Stimulated activated CD8-positive, alpha-beta memory T cell treated with anti-CD3 and anti-CD28 coated beads, Interleukin-7, amount 100 ng/mL, for 4 hours (primary cell): ENCODE measurements at regions not wholly inside any gene's neighbourhood (a gene's known extent, or its start where the extent isn't known, plus 50 kb on each side); places are given as distances from the start of the nearest gene placed in this dataset.

Experiments used
- DNase-seq, 2 donors: peaks; one replicate each; pipeline ENCODE4 v3.0.0-alpha.2; 2020; ENCODE audit warnings: low read depth in 2 of 2

DNA sequence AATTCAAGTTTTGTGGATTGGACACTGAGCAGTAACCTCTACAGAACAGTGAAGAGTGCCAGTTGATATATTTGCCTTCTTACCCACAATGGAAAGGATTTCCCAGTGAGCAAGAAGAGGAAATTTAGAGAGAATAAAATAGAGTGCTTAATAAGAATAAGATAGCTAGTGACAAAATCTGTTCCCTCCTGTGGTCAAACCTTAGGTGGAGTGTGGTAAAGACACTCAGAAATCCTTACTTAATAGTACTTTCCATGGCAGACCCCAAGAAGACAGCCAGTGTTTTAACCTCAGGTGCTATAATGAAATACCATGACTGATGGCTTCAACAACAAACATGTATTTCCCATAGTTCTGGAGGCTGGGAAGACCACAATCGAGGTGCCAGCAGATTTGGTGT, 108.4 kb upstream of the TNFAIP3 start:
- DNase-seq, result no peak

DNA sequence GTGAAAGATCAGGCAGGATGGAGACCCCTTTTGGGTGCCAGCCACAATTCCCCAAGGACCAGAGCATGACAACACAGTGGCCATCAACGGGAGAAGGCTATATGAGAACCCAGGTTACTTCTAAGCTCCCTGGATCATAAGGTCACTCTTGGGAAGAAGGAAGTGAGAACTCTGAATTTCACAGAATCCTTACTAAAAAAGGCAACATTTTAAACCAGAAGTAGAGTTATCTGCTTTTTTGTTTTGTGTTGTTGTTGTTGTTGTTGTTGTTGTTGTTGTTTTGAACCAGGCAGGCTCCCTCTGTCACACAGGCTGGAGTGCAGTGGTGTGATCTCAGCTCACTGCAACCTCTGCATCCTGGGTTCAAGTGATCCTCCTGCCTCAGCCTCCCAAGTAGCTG, 107.4 kb upstream of the TNFAIP3 start:
- no peak for DNase-seq

DNA sequence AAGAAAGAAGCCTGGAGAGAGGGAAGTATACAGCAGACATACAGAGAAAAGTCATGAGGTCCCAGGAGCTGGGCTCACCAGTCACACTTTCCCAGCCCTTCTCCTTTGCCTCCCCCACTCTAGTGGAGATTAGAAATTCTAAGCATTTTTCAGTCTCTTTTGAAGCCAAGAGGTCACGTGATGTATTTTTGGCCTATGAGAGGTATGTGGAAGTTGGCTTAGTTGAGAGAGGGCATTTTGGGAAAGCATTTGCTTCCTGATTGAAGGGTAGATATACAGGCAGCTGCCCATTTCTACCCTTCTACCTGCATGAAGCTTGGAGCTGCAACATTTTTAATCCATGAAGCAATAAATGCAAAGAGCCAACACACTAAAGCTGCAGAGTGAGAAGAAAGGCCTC, 106.0 kb upstream of the TNFAIP3 start:
- no peak for DNase-seq

DNA sequence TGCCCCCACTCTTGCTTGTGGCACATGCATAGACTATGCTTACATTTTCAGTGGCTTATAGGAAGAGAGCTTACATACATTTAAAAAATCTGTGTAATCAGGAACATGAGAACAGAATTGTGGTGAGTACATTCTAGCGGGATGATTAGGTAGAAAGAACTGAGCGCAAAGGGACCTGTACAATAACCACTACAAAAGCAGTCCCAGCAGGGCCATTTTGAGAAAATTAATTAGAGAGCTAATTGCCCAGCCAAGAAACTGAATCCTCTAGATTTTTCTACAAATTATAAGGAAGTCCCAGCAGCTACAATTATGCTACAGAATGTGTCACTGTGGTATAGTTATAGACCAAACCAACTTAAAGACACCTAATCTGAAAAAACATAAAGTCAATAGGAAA, 105.6 kb upstream of the TNFAIP3 start:
- no peak for DNase-seq

DNA sequence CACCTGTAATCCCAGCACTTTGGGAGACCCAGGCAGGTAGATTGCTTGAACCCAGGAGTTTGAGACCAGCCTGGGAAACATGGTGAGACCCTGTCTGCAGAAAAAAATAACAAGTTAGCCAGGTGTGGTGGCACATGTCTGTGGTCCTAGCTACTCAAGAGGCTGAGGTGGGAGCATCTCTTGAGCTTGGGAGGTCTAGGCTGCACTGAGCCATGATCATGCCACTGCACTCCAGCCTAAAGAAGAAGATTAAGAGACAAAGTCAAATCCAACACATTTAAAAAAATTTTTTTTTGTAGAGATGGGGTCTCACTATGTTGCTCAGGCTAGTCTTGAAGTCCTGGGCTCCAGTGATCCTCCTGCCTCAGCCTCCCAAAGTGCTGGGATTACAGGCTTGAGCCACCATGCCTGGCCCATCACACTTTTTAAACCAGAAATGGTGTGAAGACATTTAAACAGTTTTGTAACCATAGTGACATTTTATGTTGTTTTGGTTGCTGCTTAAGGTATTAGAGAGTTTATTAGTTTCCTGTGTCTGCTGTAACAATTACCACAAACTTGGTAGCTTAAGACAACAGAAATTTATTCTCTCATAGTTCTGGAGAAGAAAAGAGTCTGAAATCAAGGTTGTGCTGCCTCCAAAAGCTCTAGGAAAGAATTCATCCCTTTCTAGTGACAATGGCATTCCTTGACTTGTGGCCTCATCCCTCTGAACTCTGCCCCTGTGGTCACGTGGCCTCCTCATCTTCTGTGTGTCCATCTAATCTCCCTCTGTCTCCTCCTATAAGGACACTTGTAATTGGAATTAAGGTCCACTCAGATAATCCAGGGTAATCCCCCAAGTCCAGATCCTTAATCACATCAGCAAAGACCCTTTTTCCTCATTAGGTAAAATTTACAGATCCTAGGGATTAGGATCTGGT, 104.6 kb upstream of the TNFAIP3 start:
- no peak for DNase-seq

DNA sequence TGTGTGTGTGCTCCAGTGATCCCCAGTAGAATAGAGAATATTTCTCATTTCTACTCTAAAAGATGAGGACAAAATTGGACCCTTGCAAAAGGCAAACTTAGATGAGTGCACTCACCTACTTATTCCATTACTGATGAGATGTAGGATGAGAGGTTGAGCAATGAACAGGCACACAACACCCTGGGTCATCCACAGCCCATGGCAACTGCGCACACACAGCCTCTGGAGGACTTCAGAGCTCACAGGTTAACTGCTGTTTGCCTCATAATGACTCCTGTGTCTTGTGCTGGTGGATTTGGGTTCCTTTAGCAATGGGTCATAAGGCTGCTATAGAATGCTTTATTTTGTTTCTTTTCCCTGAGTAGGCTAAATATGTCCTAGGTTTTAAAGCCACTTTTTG, 103.6 kb upstream of the TNFAIP3 start:
- DNase-seq, result no peak

DNA sequence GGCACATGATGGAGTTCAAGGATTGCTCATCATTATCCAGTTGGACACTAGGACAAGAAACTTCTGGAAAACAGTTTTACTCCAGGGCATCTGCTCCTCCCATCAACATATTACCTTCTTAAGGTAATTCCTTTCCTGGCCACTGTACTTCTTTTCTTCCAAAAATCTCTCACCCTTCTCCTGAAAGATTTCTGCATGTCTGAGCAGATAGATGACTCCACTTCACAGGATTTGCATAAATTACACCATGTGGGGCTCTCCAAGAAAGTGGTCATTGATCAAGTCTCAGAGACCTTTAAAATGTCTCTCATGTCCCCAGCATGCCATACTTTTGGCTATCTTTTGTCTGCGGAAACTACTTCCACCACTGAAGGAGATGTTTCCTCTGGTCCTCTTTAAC, 103.2 kb upstream of the TNFAIP3 start:
- no peak for DNase-seq

DNA sequence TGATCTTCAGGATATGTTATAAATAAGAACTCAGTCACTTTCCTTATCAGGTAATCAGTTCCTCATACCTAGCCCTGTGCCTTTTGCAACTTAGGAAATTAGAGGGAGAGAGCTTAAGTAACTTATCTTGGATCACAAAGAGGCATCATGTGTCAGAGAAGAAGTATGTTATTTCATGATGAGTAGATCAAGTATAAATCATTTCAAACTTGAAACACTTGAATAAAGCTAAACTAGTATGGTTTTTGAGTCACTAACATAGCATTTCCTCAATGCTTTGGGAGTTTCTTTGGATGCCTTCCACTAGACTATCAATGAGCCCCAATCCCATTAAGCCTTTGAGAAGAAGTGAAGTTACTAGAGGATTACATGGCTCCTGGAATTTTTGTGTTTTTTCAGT, 102.6 kb upstream of the TNFAIP3 start:
- DNase-seq, result no peak

DNA sequence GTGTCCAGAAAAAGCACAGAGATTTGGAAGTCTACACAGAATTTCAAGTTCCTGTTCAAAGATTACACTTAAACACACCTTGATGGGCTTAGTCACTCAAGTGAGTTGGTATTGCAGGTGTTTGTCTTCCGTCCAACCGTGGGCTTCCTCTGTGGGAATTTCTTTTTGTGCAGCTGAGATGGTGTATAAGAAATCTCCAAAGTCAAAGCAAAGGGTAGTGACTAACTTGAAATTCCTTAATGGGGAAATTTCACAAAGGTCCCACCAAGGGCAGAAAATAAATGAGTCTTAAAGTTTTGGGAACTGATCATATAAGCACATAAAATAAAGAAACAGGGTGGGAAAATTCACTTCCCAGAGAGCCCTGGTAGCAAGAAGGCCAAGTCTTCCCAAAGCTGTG, 102.0 kb upstream of the TNFAIP3 start:
- DNase-seq, result no peak

DNA sequence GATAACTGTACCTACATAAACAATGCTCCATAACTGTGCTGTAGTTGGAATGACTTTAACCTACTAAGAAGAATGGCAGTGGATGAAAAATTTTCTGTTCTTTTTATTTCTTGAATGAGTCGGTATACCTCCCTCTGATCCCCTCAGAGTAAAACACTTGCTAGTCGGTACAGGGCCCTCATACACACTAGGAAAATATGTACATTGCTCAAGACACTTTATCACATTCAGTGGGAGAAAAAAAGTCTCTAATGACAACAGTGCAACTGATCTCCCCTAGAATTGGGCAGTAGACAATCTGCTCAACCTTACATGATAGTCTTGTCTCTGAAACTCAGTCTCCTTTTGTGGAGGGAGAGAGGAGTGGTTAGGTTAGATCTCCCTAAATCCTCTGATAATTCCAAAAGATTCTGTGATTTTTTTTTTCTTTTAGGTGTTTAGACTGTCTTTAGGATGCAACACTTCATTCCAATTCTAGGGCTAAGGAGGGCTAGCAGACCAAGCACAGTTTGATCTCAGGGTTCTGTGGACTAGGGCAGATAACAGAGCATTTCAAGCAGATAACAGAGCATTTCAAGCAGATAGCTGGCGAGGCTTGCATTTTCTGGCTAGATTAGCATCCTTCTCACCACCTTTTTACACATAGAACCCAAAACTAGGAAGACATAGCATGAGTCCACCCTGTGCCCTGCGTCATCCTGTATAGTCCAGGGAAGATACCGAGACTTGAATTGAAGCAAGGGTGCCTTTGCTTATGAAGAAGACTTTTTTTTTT, 100.3 kb upstream of the TNFAIP3 start:
- no peak for DNase-seq

DNA sequence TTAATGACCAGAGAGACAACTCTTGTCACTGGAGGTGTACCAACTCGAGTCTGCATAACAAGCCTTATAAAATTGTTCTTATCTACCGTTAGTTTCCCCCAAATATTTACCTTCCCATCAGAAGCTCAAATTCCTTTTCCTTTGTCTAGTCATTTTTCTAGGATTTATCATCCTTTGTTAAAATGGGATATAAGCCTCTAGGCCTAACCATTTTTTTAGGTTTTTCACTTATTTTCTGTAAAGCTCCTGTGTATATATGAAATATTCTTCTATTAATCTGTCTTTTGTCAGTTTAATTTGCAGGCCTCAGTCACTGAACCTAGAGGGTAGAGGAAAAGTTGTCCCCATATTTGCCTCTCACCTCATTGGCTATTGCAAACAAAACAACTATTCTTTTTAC, 99.6 kb upstream of the TNFAIP3 start:
- DNase-seq, result no peak

DNA sequence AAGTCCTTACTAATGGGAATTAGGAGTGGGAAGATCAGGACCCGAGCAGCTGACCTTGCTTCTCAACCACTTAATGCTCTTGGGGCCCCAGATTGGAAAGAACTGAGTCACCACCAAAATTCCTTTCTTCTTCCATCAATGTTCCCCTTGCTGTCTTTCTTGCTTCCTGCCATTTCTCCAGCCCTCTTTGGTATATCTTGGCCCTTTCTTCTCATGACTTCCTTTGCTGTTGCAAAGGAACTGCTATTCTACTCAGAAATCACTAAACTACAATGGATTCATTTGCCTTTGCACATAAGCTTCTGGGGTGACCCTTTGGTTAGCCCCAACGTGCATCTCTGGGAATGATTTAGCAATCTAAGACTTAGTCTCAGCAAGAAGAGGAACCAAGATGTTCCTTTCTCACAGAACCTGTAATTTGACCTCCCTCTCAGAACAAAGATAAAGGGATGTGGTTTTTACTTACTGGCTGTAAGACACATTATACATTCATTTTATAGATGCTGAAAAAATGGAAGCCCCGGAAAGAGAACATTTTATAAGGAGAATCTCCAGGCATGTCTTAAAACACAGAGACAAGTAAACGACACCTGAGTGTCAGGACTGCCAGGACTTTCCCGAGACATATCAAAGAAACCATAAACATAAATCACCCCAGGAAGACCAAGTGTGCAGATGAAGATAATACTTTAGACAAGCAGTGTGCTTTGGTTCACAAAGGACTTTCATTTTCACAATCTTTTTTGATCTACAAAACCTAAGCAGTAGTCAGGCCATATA, 99.0 kb upstream of the TNFAIP3 start:
- no peak for DNase-seq

DNA sequence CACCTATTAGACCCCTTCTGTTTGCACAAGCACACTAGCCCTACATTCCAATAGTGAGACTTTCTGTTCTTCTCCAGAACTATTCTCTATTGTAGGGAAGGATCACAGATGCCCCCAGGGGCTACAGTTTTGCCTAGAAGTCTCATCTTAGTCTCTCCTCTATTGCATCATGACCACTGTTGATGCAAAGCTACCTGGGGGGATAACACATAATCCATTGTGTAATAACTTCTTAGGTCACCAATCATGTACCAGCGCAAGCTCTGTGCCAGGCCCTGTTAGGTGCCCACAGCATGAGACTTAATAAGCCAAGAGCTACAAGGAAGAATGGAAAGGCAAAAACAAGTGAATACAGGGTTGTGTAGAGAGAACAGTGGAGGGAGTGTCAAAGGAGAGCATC, 98.1 kb upstream of the TNFAIP3 start:
- DNase-seq, result no peak

DNA sequence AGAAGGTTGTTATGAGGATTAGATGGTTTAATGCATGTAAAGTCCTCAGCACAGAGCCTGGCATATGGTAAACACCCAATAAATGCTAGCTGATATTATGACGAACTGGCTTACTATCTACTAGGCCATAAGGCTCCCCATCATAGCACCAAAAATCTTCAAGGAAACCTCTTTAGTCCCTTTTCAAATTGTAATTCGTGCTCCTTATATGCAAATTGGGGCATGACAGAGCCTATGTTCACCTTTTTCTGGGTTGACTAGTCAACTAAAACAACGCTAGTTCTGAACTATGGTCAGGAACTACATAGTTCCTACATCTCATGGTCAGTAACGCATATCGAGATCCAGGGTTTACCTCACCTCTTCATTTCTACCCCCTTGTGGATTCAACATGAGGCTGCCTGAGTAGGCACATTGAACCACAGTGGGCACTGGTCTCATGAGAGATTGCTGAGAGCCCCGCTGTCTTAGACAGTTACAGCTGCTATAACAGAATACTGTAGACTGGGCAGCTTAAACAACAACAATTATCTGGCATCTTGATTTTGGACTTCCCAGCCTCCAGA, 97.2 kb upstream of the TNFAIP3 start:
- no peak for DNase-seq

DNA sequence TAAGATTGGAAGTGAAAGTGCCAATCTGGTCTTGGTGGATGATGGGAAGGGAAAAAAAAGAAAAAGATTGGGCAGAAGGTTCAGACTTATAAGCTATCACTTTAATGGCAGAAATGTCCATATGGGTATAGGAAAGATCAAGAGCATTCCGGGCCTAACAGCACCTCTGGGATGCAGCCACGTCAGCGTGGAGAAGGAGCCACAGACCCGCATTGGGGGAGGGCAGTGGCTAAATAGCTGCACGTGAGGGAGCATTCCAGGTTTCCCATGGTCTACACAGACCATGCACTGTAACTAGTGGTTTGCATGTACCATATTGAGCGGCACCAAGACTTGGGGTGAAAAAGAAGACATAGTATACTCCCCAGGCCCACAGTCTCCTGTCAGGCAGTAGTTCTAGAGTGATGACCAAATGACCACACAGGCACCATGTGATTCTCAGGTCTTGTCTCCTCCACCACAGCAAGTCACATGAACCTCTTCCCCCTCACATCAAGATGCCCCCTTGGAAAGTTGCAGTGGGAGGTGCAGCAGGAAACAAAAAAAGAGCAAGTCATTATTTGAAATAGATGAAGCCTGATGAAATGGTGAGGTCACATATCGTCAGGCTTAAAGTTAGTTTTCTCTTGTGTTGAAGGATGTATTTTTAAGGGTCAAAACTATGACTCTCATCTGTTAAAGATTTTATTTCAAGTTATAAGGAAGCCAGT, 94.4 kb upstream of the TNFAIP3 start:
- no peak for DNase-seq

DNA sequence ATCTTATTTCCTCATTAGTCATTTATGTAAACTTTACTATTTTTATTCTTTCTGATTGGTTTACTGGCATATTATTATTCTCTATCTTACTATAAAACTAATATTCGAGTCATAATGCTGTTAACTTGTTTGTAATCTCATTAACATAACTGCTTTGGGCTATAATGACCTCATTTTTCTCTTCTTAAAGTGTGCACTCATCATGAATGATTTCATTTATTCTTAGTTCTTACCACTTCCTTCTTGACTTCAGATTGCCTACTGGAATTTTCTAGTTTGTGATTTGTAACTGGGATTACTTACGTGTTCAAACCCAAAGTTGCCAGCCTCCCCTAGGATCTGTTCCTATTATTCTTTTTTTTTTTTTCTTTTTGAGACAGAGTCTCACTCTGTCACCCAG, 91.8 kb upstream of the TNFAIP3 start:
- DNase-seq, result no peak

DNA sequence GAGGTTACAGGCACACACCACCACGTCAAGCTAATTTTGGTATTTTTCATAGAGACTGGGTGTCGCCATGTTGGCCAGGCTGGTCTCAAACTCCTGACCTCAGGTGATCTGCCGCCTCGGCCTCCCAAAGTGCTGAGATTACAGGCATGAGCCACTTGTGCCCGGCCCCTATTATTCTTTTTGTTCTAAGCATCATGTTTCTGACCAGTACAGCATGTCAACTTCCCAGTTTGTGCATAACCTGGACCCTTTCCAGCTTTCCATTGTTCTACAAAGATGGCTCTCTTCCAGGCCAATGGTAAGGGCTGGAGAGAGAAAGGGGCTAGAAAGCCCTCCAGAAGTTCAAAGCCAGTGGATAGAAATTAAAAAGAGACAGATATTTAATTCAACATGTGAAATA, 91.3 kb upstream of the TNFAIP3 start:
- DNase-seq, result no peak

DNA sequence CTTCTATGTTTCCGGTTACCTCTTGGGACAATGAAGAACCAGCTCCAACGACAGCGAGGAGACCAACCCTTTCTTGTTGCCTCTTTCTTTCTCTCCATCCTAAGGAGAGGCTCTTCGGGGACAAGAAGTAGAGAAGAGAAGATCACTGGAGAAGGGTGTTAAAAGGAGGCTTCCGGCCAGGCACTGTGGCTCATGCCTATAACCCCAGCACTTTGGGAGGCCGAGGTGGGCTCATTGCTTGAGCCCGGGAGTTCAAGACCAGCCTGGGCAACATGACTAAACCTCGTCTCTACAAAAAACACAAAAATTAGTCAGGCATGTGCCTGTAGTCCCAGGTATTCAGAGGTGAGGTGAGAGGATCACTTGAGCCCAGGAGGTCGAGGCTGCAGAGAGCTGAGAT, 90.8 kb upstream of the TNFAIP3 start:
- no peak for DNase-seq

DNA sequence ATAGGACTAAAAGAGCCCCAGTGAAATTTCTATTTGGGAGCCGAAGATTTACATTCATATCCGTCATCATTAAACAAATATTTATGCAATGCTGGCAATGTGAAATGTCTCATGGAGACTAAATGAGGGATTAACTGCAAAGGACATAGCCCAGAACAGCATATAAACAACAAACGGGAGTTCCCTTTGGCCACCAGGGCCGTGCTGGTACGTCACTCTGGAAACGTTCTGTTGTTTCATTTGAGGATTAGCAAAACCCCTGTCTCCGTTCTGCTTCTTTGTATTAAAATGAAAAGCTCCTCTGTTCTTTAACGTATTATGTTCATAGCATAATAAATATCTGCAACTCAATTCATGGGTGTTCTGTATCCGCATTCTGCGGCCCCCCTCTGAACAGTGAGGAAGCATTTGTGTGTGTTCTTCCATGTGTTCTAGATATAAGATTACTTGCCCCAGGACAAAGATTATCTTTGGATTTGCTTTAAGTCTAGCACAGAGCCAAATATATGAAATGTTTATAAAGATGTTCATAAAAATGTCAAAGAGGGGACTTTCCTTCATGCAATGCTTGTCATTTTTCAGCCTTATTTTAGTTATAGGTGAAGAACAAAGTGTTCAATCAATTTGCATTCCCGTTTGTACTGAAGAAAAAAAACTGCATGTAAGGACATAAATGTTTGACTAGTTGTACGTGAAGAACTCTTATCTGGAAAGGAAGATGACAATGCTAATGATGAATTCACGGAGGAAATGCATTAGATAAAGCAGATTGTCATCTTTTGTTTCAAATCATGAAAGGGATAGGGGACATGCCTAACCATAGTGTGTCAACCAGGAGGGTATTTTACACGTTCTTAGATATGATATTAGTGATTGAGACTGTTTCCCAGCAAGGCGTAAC, 90.0 kb upstream of the TNFAIP3 start:
- no peak for DNase-seq

DNA sequence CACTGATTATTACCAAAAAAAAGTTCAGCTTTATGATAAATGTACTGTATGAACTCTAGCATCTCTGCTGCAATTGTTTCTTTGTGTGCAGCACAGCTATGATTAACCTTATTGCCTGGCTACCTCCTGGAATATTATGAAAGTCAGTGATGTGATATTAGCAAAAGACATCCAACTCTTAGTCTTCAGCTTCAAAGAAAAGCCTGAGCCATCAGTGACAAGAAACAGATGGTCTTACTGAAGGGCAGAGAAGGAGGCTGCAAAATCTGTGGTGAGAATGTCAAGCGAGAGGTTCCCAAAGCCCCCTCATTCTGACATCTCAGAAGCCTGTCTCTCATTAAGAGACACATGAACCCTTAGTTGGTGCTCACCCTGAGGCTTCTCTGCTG, 89.4 kb upstream of the TNFAIP3 start:
- DNase-seq, result no peak
